OCI-LY7 (cell line): ENCODE measurements at regions not wholly inside any gene's neighbourhood (a gene's known extent, or its start where the extent isn't known, plus 50 kb on each side); places are given as distances from the start of the nearest gene placed in this dataset.

Experiments used
- BruUV-seq: library from RNA; stranded (reverse); fragments of 400-500 nt; replicated peaks from 2 replicates; lab custom pipeline; 2021; lab: Mats Ljungman, UMichigan
- CTCF ChIA-PET: fragments of 300-600 bp; sonication (Branson Sonifier 250); formaldehyde crosslinking; loops from one replicate; lab custom pipeline; 2022; ENCODE audit warnings: antibody characterized with exemption; ENCODE audit not compliant: unreplicated experiment; lab: Charles Lee
- POLR2A ChIA-PET: fragments of 300-600 bp; sonication (Branson Sonifier 250); formaldehyde crosslinking; loops from one replicate; lab custom pipeline; 2022; ENCODE audit warnings: antibody characterized with exemption; lab: Charles Lee
- DNase-seq: peaks from one replicate; pipeline ENCODE4 v3.0.0-alpha.2; 2015; ENCODE audit warnings: low spot score
- H2AFZ ChIP-seq: fragments of 200-600 bp; sonication (generic), shearing (Covaris generic); 2 replicates; pipeline ENCODE4 v1.6.1; 2014; ENCODE audit warnings: mild to moderate bottlenecking, antibody characterized with exemption, low read length, moderate library complexity
- H3K27ac ChIP-seq: fragments of 200-600 bp; sonication (generic); 2 replicates; pipeline ENCODE4 v1.5.1; 2014; ENCODE audit warnings: mixed run types, low read depth, mild to moderate bottlenecking, moderate library complexity, low read length, inconsistent platforms; ENCODE audit not compliant: poor library complexity, severe bottlenecking
- H3K36me3 ChIP-seq: fragments of 200-600 bp; sonication (generic); 2 replicates; pipeline ENCODE4 v1.6.1; 2014; ENCODE audit warnings: mild to moderate bottlenecking, antibody characterized with exemption, low read length, moderate library complexity, mixed read lengths; ENCODE audit not compliant: insufficient read depth
- H3K4me1 ChIP-seq: fragments of 200-600 bp; sonication (generic); 2 replicates; pipeline ENCODE4 v1.5.1; 2014; ENCODE audit warnings: mild to moderate bottlenecking, low read length; ENCODE audit not compliant: insufficient read depth, poor library complexity, severe bottlenecking
- H3K4me2 ChIP-seq: fragments of 200-600 bp; sonication (generic); 2 replicates; pipeline ENCODE4 v1.6.1; 2014; ENCODE audit warnings: mild to moderate bottlenecking, low read length
- H3K4me3 ChIP-seq: fragments of 200-600 bp; sonication (generic); 2 replicates; pipeline ENCODE4 v1.5.1; 2014; ENCODE audit warnings: mild to moderate bottlenecking, low read depth, low read length; ENCODE audit not compliant: poor library complexity, severe bottlenecking
- H3K79me2 ChIP-seq: fragments of 200-600 bp; sonication (generic); 2 replicates; pipeline ENCODE4 v1.6.1; 2016; ENCODE audit warnings: low read depth, mild to moderate bottlenecking, low read length, moderate library complexity, mixed read lengths; ENCODE audit not compliant: insufficient read depth
- H3K9me2 ChIP-seq: fragments of 200-600 bp; sonication (generic); 2 replicates; pipeline ENCODE4 v1.6.1; 2016; ENCODE audit warnings: mild to moderate bottlenecking, low read length, mixed read lengths; ENCODE audit not compliant: insufficient read depth
- H3K9me3 ChIP-seq: fragments of 200-600 bp; sonication (generic); 2 replicates; pipeline ENCODE4 v1.6.1; 2014; ENCODE audit warnings: mild to moderate bottlenecking, mixed run types, low read length, mixed read lengths
- H4K20me1 ChIP-seq: fragments of 200-600 bp; sonication (generic); 2 replicates; pipeline ENCODE4 v1.6.1; 2014; ENCODE audit warnings: mild to moderate bottlenecking, antibody characterized with exemption, low read length, moderate library complexity, mixed read lengths; ENCODE audit not compliant: insufficient read depth
- CTCF ChIP-seq: fragments of 200-600 bp; sonication (generic); conservative IDR thresholded peaks from 2 replicates; pipeline ENCODE4 v1.5.1; 2014; ENCODE audit warnings: mild to moderate bottlenecking, antibody characterized with exemption, low read length, moderate library complexity, mixed read lengths
- EZH2phosphoT487 ChIP-seq: fragments of 200-600 bp; sonication (generic); IDR thresholded peaks from 2 replicates; pipeline ENCODE4 v1.6.1; 2018; ENCODE audit warnings: low read depth, borderline replicate concordance, mild to moderate bottlenecking, mixed run types, antibody characterized with exemption, low read length, moderate library complexity, mixed read lengths
- intact Hi-C: fragments of 100-400 bp; cut with micrococcal nuclease; formaldehyde crosslinking; loops from one replicate; pipeline ENCODE4 v1.10.0; 2022; ENCODE audit not compliant: unreplicated experiment

DNA sequence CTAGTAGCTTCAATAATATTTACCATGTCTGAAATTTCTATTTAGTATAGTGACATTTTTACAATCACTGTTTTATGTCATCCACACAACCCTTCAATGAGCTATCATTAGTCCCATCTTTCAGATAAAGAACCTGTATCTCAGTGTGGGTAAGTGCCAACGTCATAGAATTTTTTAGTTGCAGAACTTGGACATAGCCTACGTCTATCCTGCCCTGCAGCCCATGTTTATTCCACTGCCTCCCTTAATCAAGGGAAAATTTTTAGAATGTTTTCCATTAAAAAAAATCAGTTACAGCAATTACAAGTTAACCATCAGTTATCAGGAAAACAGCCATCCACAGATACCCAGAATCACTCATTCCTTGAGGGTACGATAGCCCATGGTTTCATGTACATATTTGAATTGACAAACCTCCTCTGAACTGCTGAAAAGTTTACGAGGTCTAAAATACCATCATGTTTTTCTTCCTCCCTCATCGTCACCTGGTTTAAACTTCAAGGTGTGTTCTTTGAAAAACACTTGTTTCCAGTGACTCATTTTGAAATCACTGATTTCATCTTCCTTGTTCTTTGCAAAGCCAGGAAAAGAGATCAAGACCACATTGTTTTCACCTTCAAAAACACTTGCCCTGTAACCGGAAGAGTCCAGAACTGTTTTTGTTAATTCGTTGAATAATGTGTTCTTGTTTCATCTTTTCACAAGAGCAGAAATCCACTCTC is 100.9 kb downstream of the FAM76B start:
- H2AFZ ChIP-seq: no peak overlapping the region
- no TSS peak for BruUV-seq
- no peaks in the 10 kb centered on the region for H3K9me2 ChIP-seq
- intact Hi-C loops: no loop called here
- no peak overlapping the region for H3K4me3 ChIP-seq
- no peaks in the 10 kb centered on the region for H4K20me1 ChIP-seq
- DNase-seq: no peak
- ChIA-PET POLR2A (interaction anchor here (0.7 to 1.8 kb wide), 3 partner anchors 8 to 27 kb away, joined by 3 to 8 read pairs (median 4); no protein-coding TSS in a partner anchor), CTCF (no interaction called here)
- H3K9me3 ChIP-seq: no peaks in the 10 kb centered on the region
- TF ChIP-seq CTCF: no peak
- no peak for TF ChIP-seq EZH2phosphoT487
- no peak overlapping the region for H3K4me2 ChIP-seq
- no peaks in the 10 kb centered on the region for H3K36me3 ChIP-seq
- H3K79me2 ChIP-seq: no peaks in the 10 kb centered on the region
- H3K27ac ChIP-seq: no peak overlapping the region
- H3K4me1 ChIP-seq: peaks cover 9% of the 10 kb centered on the region

GRCh38 chr11:95688015-95688414 is 101.6 kb downstream of the FAM76B start:
- H3K36me3 ChIP-seq: no peaks in the 10 kb centered on the region
- H3K79me2 ChIP-seq: no peaks in the 10 kb centered on the region
- CTCF ChIA-PET: no interaction called here
- POLR2A ChIA-PET: interaction anchor here (0.7 to 1.2 kb wide), 2 partner anchors 11 to 28 kb away, joined by 3 to 4 read pairs; no protein-coding TSS in a partner anchor
- intact Hi-C loops: no loop called here
- no peaks in the 10 kb centered on the region for H4K20me1 ChIP-seq
- H3K27ac ChIP-seq: no peak overlapping the region
- peaks cover 6% of the 10 kb centered on the region for H3K4me1 ChIP-seq
- H3K4me3 ChIP-seq: no peak overlapping the region
- H3K9me3 ChIP-seq: no peaks in the 10 kb centered on the region
- TF ChIP-seq CTCF: no peak
- no peak for TF ChIP-seq EZH2phosphoT487
- no TSS peak for BruUV-seq
- H3K9me2 ChIP-seq: no peaks in the 10 kb centered on the region
- H3K4me2 ChIP-seq: no peak overlapping the region
- DNase-seq: no peak
- no peak overlapping the region for H2AFZ ChIP-seq

DNA sequence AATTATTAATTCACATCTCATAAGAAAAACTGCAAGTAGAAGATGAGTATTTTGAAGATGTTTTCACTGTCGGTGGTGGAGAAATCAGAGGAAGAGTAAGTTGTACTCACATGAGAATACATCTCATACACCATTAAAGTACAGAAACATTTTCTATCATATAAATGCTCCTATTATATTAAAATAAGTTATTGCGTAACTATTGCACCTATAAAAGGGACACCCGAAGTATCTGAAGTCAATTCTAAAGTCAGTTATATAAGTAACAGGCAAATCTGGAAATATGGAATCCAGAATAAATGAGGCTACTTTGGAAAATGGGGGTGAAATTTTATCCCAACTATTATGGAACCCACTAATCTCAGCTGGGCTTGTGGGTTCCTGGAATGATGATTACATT is 103.3 kb downstream of the FAM76B start:
- no peak overlapping the region for H2AFZ ChIP-seq
- POLR2A ChIA-PET: interaction anchor here (0.6 to 1.2 kb wide), 4 partner anchors 9 to 455 kb away, joined by 3 to 4 read pairs (median 3); no protein-coding TSS in a partner anchor
- no peak overlapping the region for H3K27ac ChIP-seq
- intact Hi-C loops: no loop called here
- no TSS peak for BruUV-seq
- no peaks in the 10 kb centered on the region for H3K36me3 ChIP-seq
- H3K4me2 ChIP-seq: no peak overlapping the region
- no peak for DNase-seq
- H3K4me3 ChIP-seq: no peak overlapping the region
- CTCF ChIA-PET: no interaction called here
- H4K20me1 ChIP-seq: no peaks in the 10 kb centered on the region
- TF ChIP-seq EZH2phosphoT487 (no peak), CTCF (no peak)
- no peaks in the 10 kb centered on the region for H3K4me1 ChIP-seq
- no peaks in the 10 kb centered on the region for H3K9me2 ChIP-seq
- H3K9me3 ChIP-seq: no peaks in the 10 kb centered on the region
- H3K79me2 ChIP-seq: no peaks in the 10 kb centered on the region
